ENCODE measurements at regions not wholly inside any gene's neighbourhood (a gene's known extent, or its start where the extent isn't known, plus 50 kb on each side); places are given as distances from the start of the nearest gene placed in this dataset.
A peak's percentile ranks its signal among the peaks of the same experiment; 100 is the strongest.

DNA sequence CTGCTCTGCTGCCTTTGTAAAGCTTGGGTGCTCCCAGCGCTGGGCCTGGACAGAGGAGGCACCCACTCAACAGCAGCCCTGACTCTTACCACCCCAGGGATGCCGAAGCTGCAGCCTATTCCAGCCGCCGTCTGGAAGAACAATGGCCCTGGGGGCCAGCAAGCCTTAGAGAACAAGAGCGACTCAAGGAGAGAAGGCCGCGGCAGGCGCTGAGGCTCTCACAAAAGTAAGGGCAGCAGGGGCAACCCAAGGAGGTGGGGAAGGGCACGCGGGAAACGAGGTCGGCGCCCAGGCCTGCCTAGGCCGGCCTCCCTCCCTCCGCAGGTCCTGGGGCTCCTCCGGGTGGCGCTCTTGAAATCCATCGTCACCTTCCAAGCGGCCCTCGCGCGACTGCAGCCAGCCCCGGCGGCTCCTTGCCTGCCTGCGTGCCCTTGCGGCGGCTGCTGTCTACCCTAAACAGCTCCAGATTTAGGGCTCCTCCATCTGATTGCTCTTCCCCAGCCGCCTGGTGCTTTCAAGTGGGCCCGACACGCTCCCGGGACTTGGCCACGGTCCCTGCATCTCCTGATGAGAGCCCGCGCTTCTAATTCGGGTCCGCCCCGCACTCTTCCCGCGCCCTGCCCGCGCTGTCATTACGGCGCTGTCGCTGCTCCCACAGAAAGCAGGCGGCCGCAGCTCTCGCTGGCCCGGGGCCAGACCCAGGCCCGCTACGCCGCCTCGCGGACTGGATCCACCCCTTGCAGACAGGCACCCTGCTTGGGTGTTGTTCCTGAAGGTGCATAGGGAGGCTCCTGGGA is 213.3 kb downstream of the SEMA6A start:
- Histone ChIP-seq H4K20me1 (ENCODE audit: insufficient read depth, low read length) (no peaks in the 10 kb centered on the region), H3K4me3 (replicated peaks in 1 of 3; ENCODE audit: low read depth in 2 of 3, low read length in 3 of 3) (no peak overlapping the region), H2AFZ (ENCODE audit: insufficient read depth, low read depth, low read length, poor library complexity, severe bottlenecking) (no peak overlapping the region), H3K4me2 (replicated peaks; ENCODE audit: extremely low read depth, low read length, poor library complexity, severe bottlenecking) (no peak overlapping the region), H3K9me3 (replicated peaks in 1 of 2; ENCODE audit: control insufficient read depth in 1 of 2, insufficient read depth in 1 of 2, low read length in 2 of 2) (peaks cover 0 to 8% of the 10 kb centered on the region in 2 donors), H3K79me2 (ENCODE audit: insufficient read depth, low read length) (no peaks in the 10 kb centered on the region), H3K9ac (ENCODE audit: insufficient read depth, low read length, poor library complexity, severe bottlenecking) (no peak overlapping the region), H3K27me3 (ENCODE audit: control insufficient read depth in 2 of 2, insufficient read depth in 2 of 2, low read length in 2 of 2) (no peaks in the 10 kb centered on the region), H3K27ac (ENCODE audit: low read depth in 1 of 2, low read length in 2 of 2) (no peak overlapping the region), H3K36me3 (replicated peaks in 1 of 2; ENCODE audit: control insufficient read depth in 1 of 2, insufficient read depth in 2 of 2, low read length in 2 of 2) (no peaks in the 10 kb centered on the region), H3K4me1 (ENCODE audit: control insufficient read depth in 1 of 2, insufficient read depth in 2 of 2, low read length in 2 of 2) (peaks cover 23 to 25% of the 10 kb centered on the region in 2 donors)
- 95% methylated on average over 39 of the region's 53 CpGs for WGBS (ENCODE audit: insufficient coverage)
- Mint-ChIP-seq H3K4me1 (peaks cover 29% of the 10 kb centered on the region), H3K9me3 (peaks cover 0 to 7% (median 3%) of the 10 kb centered on the region in 7 donors), H3K36me3 (peaks cover 10 to 12% of the 10 kb centered on the region in 2 donors), H3K27ac (no peak overlapping the region), H3K27me3 (ENCODE audit: low read depth in 3 of 3) (peaks cover 0 to 2% (median 0%) of the 10 kb centered on the region in 3 donors), H3K4me3 (no peak overlapping the region)
- no peak for DNase-seq
- TF ChIP-seq, protein P1, sequence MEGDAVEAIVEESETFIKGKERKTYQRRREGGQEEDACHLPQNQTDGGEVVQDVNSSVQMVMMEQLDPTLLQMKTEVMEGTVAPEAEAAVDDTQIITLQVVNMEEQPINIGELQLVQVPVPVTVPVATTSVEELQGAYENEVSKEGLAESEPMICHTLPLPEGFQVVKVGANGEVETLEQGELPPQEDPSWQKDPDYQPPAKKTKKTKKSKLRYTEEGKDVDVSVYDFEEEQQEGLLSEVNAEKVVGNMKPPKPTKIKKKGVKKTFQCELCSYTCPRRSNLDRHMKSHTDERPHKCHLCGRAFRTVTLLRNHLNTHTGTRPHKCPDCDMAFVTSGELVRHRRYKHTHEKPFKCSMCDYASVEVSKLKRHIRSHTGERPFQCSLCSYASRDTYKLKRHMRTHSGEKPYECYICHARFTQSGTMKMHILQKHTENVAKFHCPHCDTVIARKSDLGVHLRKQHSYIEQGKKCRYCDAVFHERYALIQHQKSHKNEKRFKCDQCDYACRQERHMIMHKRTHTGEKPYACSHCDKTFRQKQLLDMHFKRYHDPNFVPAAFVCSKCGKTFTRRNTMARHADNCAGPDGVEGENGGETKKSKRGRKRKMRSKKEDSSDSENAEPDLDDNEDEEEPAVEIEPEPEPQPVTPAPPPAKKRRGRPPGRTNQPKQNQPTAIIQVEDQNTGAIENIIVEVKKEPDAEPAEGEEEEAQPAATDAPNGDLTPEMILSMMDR (IDR thresholded peaks at IDR 0.05), result no peak
- intact Hi-C loops (cut with micrococcal nuclease), result no loop called here

DNA sequence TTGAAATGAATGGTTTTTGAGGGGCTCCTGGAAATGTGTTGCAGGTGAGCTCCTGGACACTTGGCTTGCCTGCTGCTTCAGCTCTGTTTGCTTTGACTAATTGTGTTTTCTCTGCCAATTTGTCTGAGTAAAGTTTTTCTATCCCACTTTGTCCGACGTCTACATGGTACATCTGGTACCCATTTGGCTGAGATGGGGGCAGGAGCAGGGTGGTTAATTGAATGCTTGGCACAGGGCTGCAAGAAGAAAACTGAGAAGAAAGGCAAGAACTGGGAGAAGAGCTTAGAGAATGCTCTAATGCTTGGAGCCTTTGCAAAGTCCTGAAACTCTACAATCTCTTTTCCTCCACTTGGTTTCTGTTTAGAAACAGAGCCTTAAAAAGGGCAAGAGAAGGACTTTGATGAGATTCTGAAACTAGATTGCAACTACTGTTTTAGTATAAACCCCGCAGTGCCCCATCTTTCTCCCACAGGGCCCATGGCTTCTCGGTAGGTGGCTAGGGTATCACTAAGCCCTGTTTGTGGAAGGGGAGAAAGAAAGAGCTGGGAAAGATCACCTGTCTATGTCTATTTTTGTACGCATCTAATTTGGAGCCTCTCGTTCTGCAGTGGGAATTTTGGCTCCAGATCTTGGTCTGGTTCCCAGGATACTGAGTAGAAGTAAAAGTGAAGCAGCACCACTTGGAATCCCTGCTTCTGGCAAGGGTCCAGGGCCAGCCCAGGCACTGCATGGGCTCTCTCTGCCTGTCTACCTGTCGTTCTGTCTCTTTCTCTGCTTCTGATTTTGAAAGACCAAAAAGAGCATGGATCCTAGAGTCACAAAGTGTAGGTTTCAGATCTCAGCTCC is 214.4 kb downstream of the SEMA6A start:
- Histone ChIP-seq H4K20me1 (ENCODE audit: insufficient read depth, low read length) (no peaks in the 10 kb centered on the region), H3K36me3 (replicated peaks in 1 of 2; ENCODE audit: control insufficient read depth in 1 of 2, insufficient read depth in 2 of 2, low read length in 2 of 2) (no peaks in the 10 kb centered on the region), H2AFZ (ENCODE audit: insufficient read depth, low read depth, low read length, poor library complexity, severe bottlenecking) (no peak overlapping the region), H3K79me2 (ENCODE audit: insufficient read depth, low read length) (no peaks in the 10 kb centered on the region), H3K9me3 (replicated peaks in 1 of 2; ENCODE audit: control insufficient read depth in 1 of 2, insufficient read depth in 1 of 2, low read length in 2 of 2) (peaks cover 0 to 8% of the 10 kb centered on the region in 2 donors), H3K27me3 (ENCODE audit: control insufficient read depth in 2 of 2, insufficient read depth in 2 of 2, low read length in 2 of 2) (no peaks in the 10 kb centered on the region), H3K4me2 (replicated peaks; ENCODE audit: extremely low read depth, low read length, poor library complexity, severe bottlenecking) (peak overlapping the region; percentile 3), H3K9ac (ENCODE audit: insufficient read depth, low read length, poor library complexity, severe bottlenecking) (no peak overlapping the region), H3K27ac (ENCODE audit: low read depth in 1 of 2, low read length in 2 of 2) (peak overlapping the region in 1 of 2 donors; percentile 62), H3K4me3 (replicated peaks in 1 of 3; ENCODE audit: low read depth in 2 of 3, low read length in 3 of 3) (no peak overlapping the region), H3K4me1 (ENCODE audit: control insufficient read depth in 1 of 2, insufficient read depth in 2 of 2, low read length in 2 of 2) (peaks cover 23 to 25% of the 10 kb centered on the region in 2 donors)
- H3K27me3 Mint-ChIP-seq (ENCODE audit: low read depth in 3 of 3), result peaks cover 0 to 2% (median 0%) of the 10 kb centered on the region in 3 donors
- H3K4me1 Mint-ChIP-seq, result peaks cover 29% of the 10 kb centered on the region
- peaks cover 0 to 4% (median 2%) of the 10 kb centered on the region in 7 donors for H3K9me3 Mint-ChIP-seq
- peak overlapping the region in 3 of 7 donors; percentile 15 to 72 (median 55) for H3K27ac Mint-ChIP-seq
- TF ChIP-seq, protein P1 (IDR thresholded peaks at IDR 0.05), result no peak
- H3K4me3 Mint-ChIP-seq, result no peak overlapping the region
- peaks cover 8 to 10% of the 10 kb centered on the region in 2 donors for H3K36me3 Mint-ChIP-seq
- WGBS (ENCODE audit: insufficient coverage), result 63% methylated on average over 6 of the region's 7 CpGs
- DNase-seq, result no peak
- intact Hi-C loops (cut with micrococcal nuclease), result no loop called here
